Dendritic cell treated with granulocyte-macrophage colony-stimulating factor and Interleukin-4, amounts not matched to agents 40 ng/mL and 50 ng/mL, for 4 days (primary cell): ENCODE measurements at regions not wholly inside any gene's neighbourhood (a gene's known extent, or its start where the extent isn't known, plus 50 kb on each side); places are given as distances from the start of the nearest gene placed in this dataset.

Experiments
- H3K27ac Mint-ChIP-seq: one replicate; pipeline ENCODE4 v1.8.0; 2022; ENCODE audit warnings: mild to moderate bottlenecking, mixed read lengths
- H3K27me3 Mint-ChIP-seq: one replicate; pipeline ENCODE4 v1.8.0; 2022; ENCODE audit warnings: mild to moderate bottlenecking, mixed read lengths
- H3K36me3 Mint-ChIP-seq: one replicate; pipeline ENCODE4 v1.8.0; 2022; ENCODE audit warnings: low read depth, mixed read lengths
- H3K4me1 Mint-ChIP-seq: one replicate; pipeline ENCODE4 v1.8.0; 2022; ENCODE audit warnings: low read depth, mixed read lengths
- H3K4me3 Mint-ChIP-seq: one replicate; pipeline ENCODE4 v1.8.0; 2022; ENCODE audit warnings: mild to moderate bottlenecking, moderate library complexity, mixed read lengths
- H3K9me3 Mint-ChIP-seq: one replicate; pipeline ENCODE4 v1.8.0; 2022; ENCODE audit warnings: mixed read lengths
- intact Hi-C: fragments of 100-400 bp; cut with micrococcal nuclease; formaldehyde crosslinking; loops from one replicate; pipeline ENCODE4 v1.15.0; 2022

- Mint-ChIP-seq H3K27ac (no peak overlapping the region), H3K9me3 (no peaks in the 10 kb centered on the region), H3K36me3 (no peaks in the 10 kb centered on the region), H3K4me3 (no peak overlapping the region), H3K27me3 (no peaks in the 10 kb centered on the region), H3K4me1 (no peaks in the 10 kb centered on the region)
- intact Hi-C loops, result no loop called here
Observed at GRCh38 chr13:26965952-26966700, 205.5 kb downstream of the USP12 start.

DNA sequence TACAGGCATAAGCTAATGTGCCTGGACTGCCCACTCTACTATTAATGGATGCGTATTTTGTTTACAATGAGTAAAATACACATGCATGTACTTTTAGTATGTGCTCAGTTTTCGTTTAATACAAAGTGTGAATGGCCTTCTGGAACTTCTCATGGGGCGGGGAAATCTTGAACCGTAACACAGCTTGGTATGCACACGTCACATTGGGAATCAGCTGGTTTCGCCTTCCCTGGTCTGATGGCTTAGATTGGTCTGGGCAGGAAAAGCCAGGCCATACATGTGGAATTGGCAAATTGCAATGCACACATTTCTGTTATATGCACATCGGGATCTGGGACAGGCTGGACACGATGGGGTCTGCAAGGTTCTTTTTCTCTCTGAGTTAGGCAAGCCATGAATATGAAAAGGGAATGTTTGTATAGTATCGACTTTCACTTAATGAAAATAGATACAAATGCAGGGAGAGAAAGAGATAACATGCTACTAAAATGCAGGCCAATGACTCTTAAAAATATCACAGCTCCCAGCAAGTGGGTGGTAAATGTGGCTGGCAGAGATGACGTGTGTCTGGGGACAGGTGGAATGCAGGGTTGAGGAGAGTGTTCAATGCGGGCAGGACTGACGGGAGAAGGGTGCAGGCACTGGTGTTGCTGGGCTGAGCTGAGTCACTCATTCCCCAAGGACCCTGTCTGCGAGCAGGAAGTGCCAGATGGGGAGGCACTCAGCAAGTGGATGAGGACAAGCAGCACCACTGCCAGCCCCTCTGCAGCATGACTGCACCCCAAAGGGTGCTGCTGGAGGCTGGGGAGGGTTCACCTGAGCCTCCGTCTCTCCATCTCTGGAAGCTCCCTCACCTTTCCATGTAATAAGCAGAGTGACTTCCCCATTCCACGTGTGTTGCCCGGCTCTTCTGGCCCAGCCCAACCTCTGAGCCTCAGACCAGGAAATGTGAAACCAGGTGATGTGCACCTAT lies 204.0 kb upstream of the GPR12 start:
- H3K9me3 Mint-ChIP-seq, result no peaks in the 10 kb centered on the region
- no peaks in the 10 kb centered on the region for H3K36me3 Mint-ChIP-seq
- intact Hi-C loops, result no loop called here
- no peaks in the 10 kb centered on the region for H3K4me1 Mint-ChIP-seq
- no peaks in the 10 kb centered on the region for H3K27me3 Mint-ChIP-seq
- no peak overlapping the region for H3K4me3 Mint-ChIP-seq
- H3K27ac Mint-ChIP-seq, result no peak overlapping the region

DNA sequence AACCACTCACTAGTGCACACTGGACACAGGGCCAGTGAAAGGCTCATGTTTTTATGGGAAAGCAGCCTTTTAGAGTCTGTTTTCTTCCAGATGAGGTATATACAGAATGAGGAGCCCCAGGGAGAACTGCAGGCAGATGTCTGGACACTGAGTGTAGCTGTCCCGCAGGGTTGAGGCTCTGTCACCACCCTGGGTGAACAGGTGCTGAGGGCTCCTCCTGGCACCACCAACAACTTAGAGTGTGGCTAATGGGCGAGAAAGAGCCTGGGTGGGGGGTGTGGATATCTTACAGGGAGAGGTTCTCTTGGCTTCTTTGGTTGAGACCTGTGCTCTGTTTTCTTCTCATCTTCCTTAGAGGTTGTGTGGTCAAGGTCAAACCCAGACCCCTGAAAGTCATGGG lies 202.1 kb upstream of the GPR12 start:
- H3K4me3 Mint-ChIP-seq, result no peak overlapping the region
- H3K27me3 Mint-ChIP-seq, result peaks cover under 1% of the 10 kb centered on the region
- no peak overlapping the region for H3K27ac Mint-ChIP-seq
- intact Hi-C loops, result no loop called here
- H3K4me1 Mint-ChIP-seq, result no peaks in the 10 kb centered on the region
- H3K9me3 Mint-ChIP-seq, result no peaks in the 10 kb centered on the region
- no peaks in the 10 kb centered on the region for H3K36me3 Mint-ChIP-seq

DNA sequence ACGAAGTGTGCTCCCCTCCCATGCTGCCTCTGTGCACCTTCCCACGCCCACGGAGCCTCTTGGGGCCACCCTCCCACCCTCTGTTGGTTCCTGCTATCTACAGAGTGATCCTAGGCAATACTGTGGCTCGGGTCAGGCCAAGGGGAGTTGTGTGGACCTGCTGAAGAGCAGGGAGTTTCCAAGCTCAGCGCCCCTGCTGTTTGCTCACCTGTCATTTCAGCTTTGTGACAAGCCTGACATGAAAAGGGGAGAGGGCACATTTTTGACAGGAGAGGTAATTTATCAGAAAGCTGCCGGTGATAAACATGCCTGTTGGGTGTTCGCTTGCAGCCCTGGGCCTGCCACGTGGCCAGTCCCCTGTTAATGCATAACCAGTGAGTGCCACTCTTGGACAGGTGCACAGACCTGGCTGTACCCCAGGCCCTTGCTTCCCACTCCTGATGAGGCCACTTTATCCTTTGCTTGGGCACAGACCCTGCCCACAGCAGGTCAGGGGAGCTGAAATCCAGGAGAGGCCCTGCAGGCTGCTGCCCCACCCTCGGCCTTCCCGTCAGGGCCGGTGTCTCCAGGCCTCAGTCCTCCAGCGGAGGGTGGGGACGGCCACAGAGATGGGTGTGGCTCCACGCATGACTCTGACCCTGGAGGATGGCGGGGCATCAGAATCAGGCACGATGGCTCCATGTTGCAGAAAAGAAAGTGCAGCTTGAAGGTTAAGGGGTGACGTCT lies 201.5 kb upstream of the GPR12 start:
- H3K9me3 Mint-ChIP-seq, result no peaks in the 10 kb centered on the region
- H3K27me3 Mint-ChIP-seq, result peaks cover 1% of the 10 kb centered on the region
- no peak overlapping the region for H3K27ac Mint-ChIP-seq
- intact Hi-C loops, result no loop called here
- no peaks in the 10 kb centered on the region for H3K4me1 Mint-ChIP-seq
- H3K36me3 Mint-ChIP-seq, result no peaks in the 10 kb centered on the region
- no peak overlapping the region for H3K4me3 Mint-ChIP-seq

- no peaks in the 10 kb centered on the region for H3K4me1 Mint-ChIP-seq
- intact Hi-C loops, result no loop called here
- no peaks in the 10 kb centered on the region for H3K9me3 Mint-ChIP-seq
- H3K4me3 Mint-ChIP-seq, result no peak overlapping the region
- H3K36me3 Mint-ChIP-seq, result no peaks in the 10 kb centered on the region
- no peak overlapping the region for H3K27ac Mint-ChIP-seq
- peaks cover 1% of the 10 kb centered on the region for H3K27me3 Mint-ChIP-seq
Observed at GRCh38 chr13:26957182-26957581, 196.6 kb upstream of the GPR12 start.

- Mint-ChIP-seq H3K9me3 (no peaks in the 10 kb centered on the region), H3K27ac (no peak overlapping the region), H3K36me3 (no peaks in the 10 kb centered on the region), H3K4me1 (no peaks in the 10 kb centered on the region), H3K4me3 (no peak overlapping the region), H3K27me3 (peaks cover 1% of the 10 kb centered on the region)
- intact Hi-C loops, result no loop called here
Observed at GRCh38 chr13:26956522-26957142, 196.0 kb upstream of the GPR12 start.

GRCh38 chr13:26954976-26955375 lies 194.4 kb upstream of the GPR12 start:
- Mint-ChIP-seq H3K4me3 (no peak overlapping the region), H3K27me3 (peaks cover 1% of the 10 kb centered on the region), H3K27ac (no peak overlapping the region), H3K9me3 (no peaks in the 10 kb centered on the region), H3K36me3 (no peaks in the 10 kb centered on the region), H3K4me1 (no peaks in the 10 kb centered on the region)
- intact Hi-C loops, result no loop called here

DNA sequence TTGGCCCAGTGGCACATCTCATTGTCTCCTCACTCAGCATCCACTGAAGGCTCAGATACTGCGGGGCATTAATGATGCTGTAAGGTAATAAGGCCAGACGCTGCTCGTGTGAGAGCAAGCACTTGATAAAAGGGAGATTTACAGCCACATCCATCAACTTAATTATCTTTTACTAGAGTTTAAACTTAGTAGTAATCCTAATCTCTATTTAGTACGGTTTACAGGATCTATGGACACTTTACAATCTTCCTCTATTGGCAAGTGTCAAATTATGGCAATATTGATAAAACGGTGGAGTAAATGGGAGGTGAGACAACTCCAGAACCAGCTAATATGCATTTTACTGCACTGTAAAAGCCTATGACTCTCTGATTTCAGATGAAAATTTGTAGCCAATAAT lies 192.7 kb upstream of the GPR12 start:
- Mint-ChIP-seq H3K27me3 (peaks cover 1% of the 10 kb centered on the region), H3K4me1 (no peaks in the 10 kb centered on the region), H3K36me3 (no peaks in the 10 kb centered on the region), H3K9me3 (no peaks in the 10 kb centered on the region), H3K27ac (no peak overlapping the region), H3K4me3 (no peak overlapping the region)
- intact Hi-C loops, result no loop called here

- no peak overlapping the region for H3K27ac Mint-ChIP-seq
- intact Hi-C loops, result no loop called here
- H3K4me3 Mint-ChIP-seq, result no peak overlapping the region
- no peaks in the 10 kb centered on the region for H3K4me1 Mint-ChIP-seq
- peaks cover under 1% of the 10 kb centered on the region for H3K27me3 Mint-ChIP-seq
- no peaks in the 10 kb centered on the region for H3K36me3 Mint-ChIP-seq
- no peaks in the 10 kb centered on the region for H3K9me3 Mint-ChIP-seq
Observed at GRCh38 chr13:26952551-26953143, 192.1 kb upstream of the GPR12 start.

GRCh38 chr13:26951581-26952177 lies 191.1 kb upstream of the GPR12 start:
- Mint-ChIP-seq H3K27me3 (no peaks in the 10 kb centered on the region), H3K4me3 (no peak overlapping the region), H3K36me3 (no peaks in the 10 kb centered on the region), H3K9me3 (no peaks in the 10 kb centered on the region), H3K27ac (no peak overlapping the region), H3K4me1 (no peaks in the 10 kb centered on the region)
- intact Hi-C loops, result no loop called here

DNA sequence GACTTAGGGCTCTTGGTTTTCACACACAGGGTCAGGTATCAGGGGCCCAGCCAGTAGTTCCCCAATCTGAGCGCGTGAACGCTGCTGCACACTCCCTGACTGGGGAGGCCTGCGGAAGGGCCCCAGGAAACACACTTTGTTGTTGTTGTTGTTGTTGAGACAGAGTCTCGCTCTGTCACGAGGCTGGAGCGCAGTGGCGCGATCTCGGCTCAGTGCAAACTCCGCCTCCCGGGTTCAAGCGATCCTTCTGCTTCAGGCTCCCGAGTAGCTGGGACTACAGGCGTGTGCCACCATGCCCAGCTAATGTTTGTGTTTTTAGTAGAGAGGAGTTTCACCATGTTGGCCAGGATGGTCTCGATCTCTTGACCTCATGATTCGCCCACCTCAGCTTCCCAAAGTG lies 190.4 kb upstream of the GPR12 start:
- no peak overlapping the region for H3K4me3 Mint-ChIP-seq
- no peaks in the 10 kb centered on the region for H3K4me1 Mint-ChIP-seq
- no peaks in the 10 kb centered on the region for H3K36me3 Mint-ChIP-seq
- no peaks in the 10 kb centered on the region for H3K9me3 Mint-ChIP-seq
- no peak overlapping the region for H3K27ac Mint-ChIP-seq
- no peaks in the 10 kb centered on the region for H3K27me3 Mint-ChIP-seq
- intact Hi-C loops, result no loop called here

GRCh38 chr13:26950546-26950945 lies 190.0 kb upstream of the GPR12 start:
- Mint-ChIP-seq H3K27ac (no peak overlapping the region), H3K4me1 (no peaks in the 10 kb centered on the region), H3K36me3 (no peaks in the 10 kb centered on the region), H3K4me3 (no peak overlapping the region), H3K9me3 (no peaks in the 10 kb centered on the region), H3K27me3 (no peaks in the 10 kb centered on the region)
- intact Hi-C loops, result no loop called here
